ENCODE measurements at regions not wholly inside any gene's neighbourhood (a gene's known extent, or its start where the extent isn't known, plus 50 kb on each side); places are given as distances from the start of the nearest gene placed in this dataset.
"Not testable (repeated sequence)": the region's sequence is repeated elsewhere in the genome, so short reads cannot be mapped to it uniquely, and the experiment has no call there.

GRCh38 chr11:115981814-115982471 is 477.7 kb upstream of the CADM1 start:
- H3K4me3 Mint-ChIP-seq: no peak overlapping the region
- no peak for DNase-seq
- no peaks in the 10 kb centered on the region for H3K4me1 Mint-ChIP-seq (ENCODE audit: low read depth)
- H3K27me3 Mint-ChIP-seq: peaks cover 3% of the 10 kb centered on the region
- no peaks in the 10 kb centered on the region for H3K9me3 Mint-ChIP-seq
- H3K27ac Mint-ChIP-seq: no peak overlapping the region
- H3K36me3 Mint-ChIP-seq (ENCODE audit: low read depth): no peaks in the 10 kb centered on the region

GRCh38 chr11:115981104-115981481 is 476.9 kb upstream of the CADM1 start:
- H3K4me1 Mint-ChIP-seq (ENCODE audit: low read depth): no peaks in the 10 kb centered on the region
- no peaks in the 10 kb centered on the region for H3K9me3 Mint-ChIP-seq
- no peak overlapping the region for H3K4me3 Mint-ChIP-seq
- DNase-seq: no peak
- no peak overlapping the region for H3K27ac Mint-ChIP-seq
- peaks cover 9% of the 10 kb centered on the region for H3K27me3 Mint-ChIP-seq
- no peaks in the 10 kb centered on the region for H3K36me3 Mint-ChIP-seq (ENCODE audit: low read depth)

GRCh38 chr11:115980337-115981103 is 476.3 kb upstream of the CADM1 start:
- Mint-ChIP-seq H3K27me3 (peaks cover 15% of the 10 kb centered on the region), H3K4me1 (ENCODE audit: low read depth) (no peaks in the 10 kb centered on the region), H3K36me3 (ENCODE audit: low read depth) (no peaks in the 10 kb centered on the region), H3K4me3 (no peak overlapping the region), H3K27ac (no peak overlapping the region), H3K9me3 (no peaks in the 10 kb centered on the region)
- no peak for DNase-seq

- Mint-ChIP-seq H3K9me3 (no peaks in the 10 kb centered on the region), H3K4me3 (no peak overlapping the region), H3K27me3 (peaks cover 26% of the 10 kb centered on the region), H3K27ac (no peak overlapping the region), H3K4me1 (ENCODE audit: low read depth) (peaks cover 1% of the 10 kb centered on the region), H3K36me3 (ENCODE audit: low read depth) (no peaks in the 10 kb centered on the region)
- DNase-seq: no peak
Measured at GRCh38 chr11:115974703-115975102, 470.5 kb upstream of the CADM1 start.

- H3K27ac Mint-ChIP-seq; H3K4me1 Mint-ChIP-seq (ENCODE audit: low read depth); DNase-seq; H3K27me3 Mint-ChIP-seq; H3K9me3 Mint-ChIP-seq; H3K36me3 Mint-ChIP-seq (ENCODE audit: low read depth); H3K4me3 Mint-ChIP-seq: not testable (repeated sequence)
Measured at GRCh38 chr11:115967203-115967602, 463.0 kb upstream of the CADM1 start.

GRCh38 chr11:115965767-115966504 is 461.7 kb upstream of the CADM1 start:
- no peaks in the 10 kb centered on the region for H3K27me3 Mint-ChIP-seq
- DNase-seq: no peak
- no peak overlapping the region for H3K27ac Mint-ChIP-seq
- no peaks in the 10 kb centered on the region for H3K9me3 Mint-ChIP-seq
- no peaks in the 10 kb centered on the region for H3K4me1 Mint-ChIP-seq (ENCODE audit: low read depth)
- no peaks in the 10 kb centered on the region for H3K36me3 Mint-ChIP-seq (ENCODE audit: low read depth)
- no peak overlapping the region for H3K4me3 Mint-ChIP-seq

GRCh38 chr11:115964091-115964490 is 459.9 kb upstream of the CADM1 start:
- DNase-seq: no peak
- Mint-ChIP-seq H3K27ac (no peak overlapping the region), H3K27me3 (no peaks in the 10 kb centered on the region), H3K36me3 (ENCODE audit: low read depth) (no peaks in the 10 kb centered on the region), H3K9me3 (no peaks in the 10 kb centered on the region), H3K4me1 (ENCODE audit: low read depth) (no peaks in the 10 kb centered on the region), H3K4me3 (no peak overlapping the region)

- Mint-ChIP-seq H3K9me3 (no peaks in the 10 kb centered on the region), H3K36me3 (ENCODE audit: low read depth) (no peaks in the 10 kb centered on the region), H3K4me3 (no peak overlapping the region), H3K27ac (no peak overlapping the region), H3K4me1 (ENCODE audit: low read depth) (no peaks in the 10 kb centered on the region), H3K27me3 (no peaks in the 10 kb centered on the region)
- DNase-seq: no peak
Measured at GRCh38 chr11:115963156-115963555, 458.9 kb upstream of the CADM1 start.

GRCh38 chr11:115961159-115962003 is 457.2 kb upstream of the CADM1 start:
- Mint-ChIP-seq H3K36me3 (ENCODE audit: low read depth) (no peaks in the 10 kb centered on the region), H3K9me3 (no peaks in the 10 kb centered on the region), H3K27ac (no peak overlapping the region), H3K4me3 (no peak overlapping the region), H3K4me1 (ENCODE audit: low read depth) (no peaks in the 10 kb centered on the region), H3K27me3 (no peaks in the 10 kb centered on the region)
- DNase-seq: no peak

- Mint-ChIP-seq H3K27ac (no peak overlapping the region), H3K36me3 (ENCODE audit: low read depth) (no peaks in the 10 kb centered on the region), H3K27me3 (no peaks in the 10 kb centered on the region), H3K4me3 (no peak overlapping the region), H3K9me3 (no peaks in the 10 kb centered on the region), H3K4me1 (ENCODE audit: low read depth) (no peaks in the 10 kb centered on the region)
- no peak for DNase-seq
Measured at GRCh38 chr11:115959081-115959486, 454.9 kb upstream of the CADM1 start.

- no peaks in the 10 kb centered on the region for H3K4me1 Mint-ChIP-seq (ENCODE audit: low read depth)
- no peak overlapping the region for H3K4me3 Mint-ChIP-seq
- H3K27ac Mint-ChIP-seq: no peak overlapping the region
- H3K36me3 Mint-ChIP-seq (ENCODE audit: low read depth): no peaks in the 10 kb centered on the region
- no peaks in the 10 kb centered on the region for H3K27me3 Mint-ChIP-seq
- H3K9me3 Mint-ChIP-seq: no peaks in the 10 kb centered on the region
- DNase-seq: no peak
Measured at GRCh38 chr11:115958089-115959000, 454.1 kb upstream of the CADM1 start.

GRCh38 chr11:115955803-115956202 is 451.6 kb upstream of the CADM1 start:
- Mint-ChIP-seq H3K27me3 (no peaks in the 10 kb centered on the region), H3K9me3 (peaks cover 10% of the 10 kb centered on the region), H3K4me1 (ENCODE audit: low read depth) (no peaks in the 10 kb centered on the region), H3K4me3 (no peak overlapping the region), H3K36me3 (ENCODE audit: low read depth) (no peaks in the 10 kb centered on the region), H3K27ac (no peak overlapping the region)
- DNase-seq: no peak

- Mint-ChIP-seq H3K9me3 (peaks cover 13% of the 10 kb centered on the region), H3K27me3 (no peaks in the 10 kb centered on the region), H3K36me3 (ENCODE audit: low read depth) (no peaks in the 10 kb centered on the region), H3K4me3 (no peak overlapping the region), H3K27ac (no peak overlapping the region), H3K4me1 (ENCODE audit: low read depth) (no peaks in the 10 kb centered on the region)
- DNase-seq: no peak
Measured at GRCh38 chr11:115950660-115951059, 446.4 kb upstream of the CADM1 start.

Measured in activated T-cell treated with anti-CD3 and anti-CD28 coated beads, Interleukin-2, amount 50 U/mL, for 24 hours (primary cell).